ENCODE measurements at regions not wholly inside any gene's neighbourhood (a gene's known extent, or its start where the extent isn't known, plus 50 kb on each side); places are given as distances from the start of the nearest gene placed in this dataset.

DNA sequence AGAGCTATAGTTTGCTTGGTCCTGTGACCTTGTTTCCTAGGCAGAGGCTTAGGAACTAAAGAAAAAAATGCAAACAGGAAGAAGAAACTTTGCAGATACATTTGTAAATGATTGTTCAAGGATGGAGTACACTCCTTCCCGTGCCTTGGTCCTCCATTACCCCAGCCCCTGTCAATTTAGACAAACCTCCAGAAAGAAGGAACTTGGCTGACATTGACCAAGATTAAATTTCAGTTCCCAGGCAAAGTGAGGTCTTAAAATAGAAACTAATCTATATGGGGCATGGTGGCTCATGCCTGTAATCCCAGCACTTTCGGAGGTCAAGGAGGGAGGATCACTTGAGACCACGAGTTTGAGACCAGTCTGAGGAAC is 179.9 kb upstream of the FN1 start:
- DNase-seq: no peak

DNA sequence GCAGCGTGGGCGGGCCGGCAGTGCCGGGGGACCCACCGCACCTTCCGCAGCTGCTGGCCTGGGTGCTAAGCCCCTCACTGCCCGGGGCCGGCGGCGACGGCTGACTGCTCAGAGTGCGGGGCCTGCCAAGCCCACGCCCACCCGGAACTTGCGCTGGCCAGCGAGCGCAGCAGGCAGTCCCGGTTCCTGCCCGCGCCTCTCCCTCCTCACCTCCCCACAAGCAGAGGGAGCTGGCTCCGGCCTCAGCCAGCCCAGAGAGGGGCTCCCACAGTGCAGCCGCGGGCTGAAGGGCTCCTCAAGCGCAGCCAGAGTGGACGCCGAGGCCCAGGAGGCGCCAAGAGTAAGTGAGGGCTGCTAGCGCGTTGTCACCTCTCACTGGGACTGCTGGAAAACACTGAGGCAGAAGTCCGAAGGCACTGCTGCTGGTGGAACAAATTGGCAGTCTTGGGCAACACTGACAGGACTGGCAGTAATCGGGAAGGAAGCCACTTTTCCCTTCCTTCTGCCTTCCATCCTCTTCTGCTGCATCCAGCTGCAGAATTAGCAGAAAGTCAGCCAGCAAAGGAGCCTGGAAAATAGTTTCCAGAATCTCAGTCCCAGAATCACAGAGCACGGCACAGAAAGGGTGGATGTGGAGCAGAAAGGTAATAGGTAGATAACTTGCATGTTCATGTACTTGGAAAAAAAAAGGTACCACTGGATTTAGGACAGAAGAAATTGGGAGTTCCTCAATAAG is 179.4 kb upstream of the FN1 start:
- no peak for DNase-seq

DNA sequence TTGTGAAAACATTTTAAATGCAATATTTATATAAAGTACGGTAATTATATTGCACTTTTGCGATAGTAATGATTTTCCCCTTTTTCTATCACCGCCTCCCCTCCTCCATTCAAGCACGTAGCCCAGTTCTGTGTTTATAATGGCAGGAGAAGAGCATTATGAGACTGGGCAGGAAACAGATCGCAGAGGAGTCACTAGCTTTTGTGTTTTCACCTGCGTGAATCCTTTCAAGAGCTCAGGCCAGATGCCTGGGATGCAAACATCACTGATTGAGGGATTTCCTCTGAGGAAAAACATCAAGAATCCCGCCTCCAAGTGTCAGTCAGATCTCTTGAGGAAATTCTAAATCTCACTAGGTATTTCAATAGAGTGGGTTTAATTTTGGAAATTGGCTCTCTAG is 178.4 kb upstream of the FN1 start:
- DNase-seq: no peak

DNA sequence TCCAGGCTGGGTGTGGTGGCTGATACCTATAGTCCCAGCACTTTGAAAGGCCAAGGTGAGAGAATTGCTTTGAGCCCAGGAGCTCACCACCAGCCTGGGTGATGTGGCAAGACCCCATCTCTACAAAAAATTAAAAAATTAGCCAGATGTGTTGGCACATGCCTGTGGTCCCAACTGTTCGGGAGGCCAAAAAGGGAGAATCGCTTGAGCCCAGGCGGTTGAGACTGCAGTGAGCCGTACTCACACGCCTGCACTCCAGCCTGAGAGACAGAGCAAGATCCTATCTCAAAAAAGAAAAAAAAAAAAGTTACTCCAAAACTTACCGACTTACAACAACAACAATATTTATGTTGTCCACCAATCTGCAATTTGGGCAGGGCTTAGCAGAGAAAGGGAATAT is 178.0 kb upstream of the FN1 start:
- DNase-seq: no peak

DNA sequence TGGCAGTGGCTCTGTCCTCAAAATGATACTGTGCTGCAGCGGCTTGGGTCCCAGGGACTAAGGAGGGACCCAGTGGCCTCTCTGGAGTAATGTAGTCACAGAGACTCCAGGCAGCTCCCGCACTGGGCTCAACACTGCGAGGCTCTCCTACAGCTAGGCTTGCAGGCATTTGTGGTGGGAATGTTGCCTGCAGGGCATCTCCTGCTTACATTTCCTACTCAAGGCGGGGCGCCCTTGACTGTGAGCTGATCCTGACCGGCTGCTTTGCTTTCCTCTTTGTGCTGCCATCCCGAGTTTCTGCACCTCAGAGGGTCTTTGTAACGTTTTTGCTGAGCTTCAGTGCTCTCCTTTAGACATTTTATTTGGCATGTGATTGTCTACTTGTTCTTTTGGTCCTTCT is 177.4 kb upstream of the FN1 start:
- DNase-seq: no peak

DNA sequence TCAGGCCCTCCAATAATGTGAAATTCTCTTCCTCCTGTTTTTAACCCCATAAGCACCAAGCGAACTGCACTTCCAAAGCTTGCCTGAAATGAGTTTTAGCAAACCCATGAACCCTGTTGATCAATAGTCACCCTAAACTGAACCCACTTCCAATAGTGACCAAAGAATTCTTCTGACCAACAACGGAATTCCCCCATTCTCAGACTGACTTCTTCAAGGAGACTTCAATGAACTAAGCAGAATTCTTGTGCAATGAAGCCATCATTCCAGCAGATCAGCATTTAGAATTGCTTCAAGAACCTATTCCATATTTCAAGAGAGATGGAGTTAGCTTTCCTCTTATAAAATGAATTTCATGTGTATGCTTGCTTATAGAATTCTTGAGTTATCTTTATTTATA is 176.9 kb upstream of the FN1 start:
- peak; percentile 35 for DNase-seq

DNA sequence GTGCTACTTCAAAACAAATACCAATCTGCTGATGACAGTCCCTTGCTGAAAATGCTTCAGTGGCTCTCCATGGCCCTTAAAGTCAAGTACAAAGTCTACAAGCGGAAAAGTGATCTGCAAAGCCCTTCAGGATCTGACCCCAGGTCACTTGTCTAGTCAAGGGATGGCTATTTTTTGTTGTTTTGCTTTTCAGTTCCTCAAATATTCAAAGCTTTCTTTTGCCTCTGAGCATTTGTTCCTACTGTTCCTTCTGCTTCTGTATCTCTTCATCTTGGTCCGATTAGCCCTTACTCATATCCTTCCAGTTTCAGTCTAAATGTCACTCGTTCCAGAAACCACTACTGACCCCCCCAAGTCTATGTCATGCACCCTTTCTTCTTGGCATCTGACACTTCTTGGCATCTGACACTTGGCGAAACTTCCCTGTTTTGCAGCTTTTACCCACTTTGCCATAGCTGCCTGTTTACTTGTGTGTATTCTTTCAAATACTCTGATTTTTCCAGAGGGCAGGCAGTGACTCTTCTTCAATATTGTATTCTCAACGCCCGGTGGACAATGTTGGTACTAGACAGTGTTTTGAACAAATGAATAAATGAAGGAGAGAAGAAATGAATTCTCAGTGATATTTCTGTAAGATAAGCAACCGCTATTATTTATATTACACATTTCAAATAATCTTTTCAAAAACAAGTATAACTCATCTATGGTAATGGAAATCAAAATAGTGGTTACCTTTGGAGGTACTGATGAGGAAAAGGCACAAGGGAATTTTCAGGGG is 175.9 kb upstream of the FN1 start:
- no peak for DNase-seq

DNA sequence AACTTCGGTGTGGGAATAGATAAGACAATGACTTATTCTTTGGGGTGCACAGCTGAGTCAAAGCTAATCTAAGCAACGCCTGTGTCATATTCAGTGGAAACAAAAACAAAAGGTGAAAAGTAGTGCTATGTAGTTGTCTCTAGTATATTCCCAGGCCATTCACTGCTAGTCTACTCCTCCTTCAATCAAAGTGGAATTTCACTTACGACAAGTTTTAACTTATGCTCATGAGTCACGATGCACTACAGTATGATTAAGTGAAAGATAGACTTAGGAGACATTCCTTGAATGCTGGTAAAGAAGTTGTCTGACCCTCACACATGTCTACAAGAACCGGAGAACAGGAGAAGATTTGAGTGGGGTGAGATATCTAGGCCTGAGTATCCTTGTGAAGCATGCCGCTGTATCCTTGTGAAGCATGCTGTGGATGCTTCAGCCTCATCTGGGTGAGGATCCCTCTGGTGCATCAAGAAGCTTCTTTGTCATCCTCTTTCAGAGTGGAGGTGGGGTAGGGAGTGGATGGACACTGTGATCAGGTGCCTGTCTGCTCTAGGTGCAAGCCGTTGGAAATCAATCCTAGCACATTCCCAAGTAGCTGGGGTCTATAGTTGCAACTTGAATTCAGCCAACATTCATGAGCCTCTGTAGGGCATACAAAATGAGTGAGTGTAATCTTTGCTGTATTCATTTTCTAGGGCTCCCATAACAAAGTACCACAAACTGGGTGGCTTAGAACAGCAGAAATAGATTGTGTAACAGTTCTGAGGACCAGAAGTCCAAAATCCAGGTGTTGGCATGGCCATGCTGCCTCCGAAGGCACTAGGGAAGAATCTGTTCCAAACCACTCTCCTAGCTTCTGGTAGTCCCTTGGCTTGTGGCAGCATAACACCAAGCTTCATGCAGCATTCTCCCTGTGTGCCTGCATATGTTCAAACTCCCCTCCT is 173.5 kb upstream of the FN1 start:
- DNase-seq: peak; percentile 82

DNA sequence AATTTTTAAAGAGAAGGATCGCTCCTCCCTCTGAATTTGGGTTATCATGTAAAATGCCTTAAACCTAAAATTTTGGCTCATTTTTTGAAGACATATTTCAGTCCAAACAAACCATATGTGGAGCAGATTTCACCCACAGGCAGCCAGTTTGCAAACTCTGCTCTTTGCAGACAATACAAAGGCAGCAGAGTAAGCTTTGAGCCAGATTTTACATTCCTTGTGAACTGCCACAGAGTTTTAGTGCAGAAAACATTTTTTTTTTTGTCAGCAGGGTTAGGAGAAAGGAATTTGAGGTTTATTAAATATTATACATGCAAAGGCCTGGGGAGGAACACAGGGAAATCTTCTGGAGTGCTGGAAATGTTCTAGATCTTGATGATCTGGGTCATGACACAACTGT is 171.9 kb upstream of the FN1 start:
- DNase-seq: no peak

DNA sequence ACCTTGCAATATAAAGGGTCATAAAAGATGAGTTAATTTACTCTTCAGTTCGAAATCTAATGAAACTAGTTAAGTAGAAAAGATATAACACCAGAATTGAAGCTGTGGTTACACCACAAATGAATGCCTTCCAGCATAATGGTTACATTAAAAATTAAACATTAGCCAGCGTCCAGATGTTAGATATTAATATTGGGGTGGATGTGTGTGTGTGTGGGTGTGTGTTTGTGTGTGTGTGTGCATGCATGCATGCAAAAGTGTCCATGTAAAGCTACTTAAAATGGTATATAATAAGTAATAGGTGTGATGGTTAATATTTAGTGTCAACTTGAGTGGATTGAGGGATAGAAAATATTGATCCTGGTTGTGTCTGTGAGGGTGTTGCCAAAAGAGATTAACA is 170.4 kb upstream of the FN1 start:
- no peak for DNase-seq

DNA sequence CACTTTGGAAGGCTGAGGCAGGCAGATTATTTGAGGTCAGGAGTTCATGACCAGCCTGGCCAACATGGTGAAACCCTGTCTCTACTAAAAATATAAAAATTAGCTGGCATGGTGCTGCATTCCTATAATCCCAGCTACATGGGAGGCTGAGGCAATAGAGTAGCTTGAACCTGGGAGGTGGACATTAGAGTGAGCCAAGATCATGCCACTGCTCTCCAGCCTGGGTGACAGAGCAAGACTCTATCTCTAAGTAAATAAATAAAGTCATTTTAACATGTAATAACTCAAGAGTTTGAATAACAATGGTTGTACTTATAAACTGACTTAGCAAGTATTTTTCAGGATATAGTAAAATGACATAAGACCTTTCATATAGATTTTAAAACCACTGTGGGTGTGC is 169.3 kb upstream of the FN1 start:
- no peak for DNase-seq

DNA sequence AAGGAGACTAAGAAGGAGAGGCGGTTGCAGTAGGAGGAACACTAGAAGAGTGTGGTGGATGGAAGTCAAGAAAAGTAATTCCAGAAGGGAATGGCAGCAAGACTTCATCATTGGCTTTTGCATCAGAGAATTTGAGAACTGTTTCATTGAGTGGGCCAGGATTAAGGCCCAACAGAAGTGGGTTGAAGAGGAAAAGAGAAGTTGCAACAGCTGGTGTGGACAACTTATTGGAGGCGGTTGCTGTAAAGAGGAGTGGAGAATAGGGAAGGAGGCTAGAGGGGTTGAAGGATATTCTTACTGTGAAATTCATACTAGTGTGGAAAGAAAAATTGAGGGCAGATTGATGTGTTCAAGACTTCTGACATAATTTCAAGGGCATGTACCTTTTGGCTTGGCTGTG is 168.7 kb upstream of the FN1 start:
- DNase-seq: no peak

DNA sequence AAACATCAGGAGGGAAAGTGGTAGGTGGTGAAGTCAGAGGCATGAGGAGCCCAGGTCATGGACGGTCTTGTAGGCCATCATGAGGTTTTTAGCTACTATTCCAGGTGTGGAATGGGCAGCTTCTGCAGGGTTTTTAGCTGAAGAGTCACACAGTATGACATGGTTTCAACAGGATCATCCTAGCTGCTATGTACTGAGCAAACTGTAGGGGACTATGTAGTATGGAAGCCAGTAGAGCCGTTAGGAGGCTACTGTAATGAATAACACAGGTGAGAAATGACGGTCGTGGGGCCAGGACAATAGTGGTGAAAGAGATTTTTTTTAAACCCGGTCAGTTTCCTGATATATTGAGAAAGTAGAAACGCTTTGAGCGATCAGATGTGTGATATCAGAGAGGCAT is 167.6 kb upstream of the FN1 start:
- DNase-seq: no peak

DNA sequence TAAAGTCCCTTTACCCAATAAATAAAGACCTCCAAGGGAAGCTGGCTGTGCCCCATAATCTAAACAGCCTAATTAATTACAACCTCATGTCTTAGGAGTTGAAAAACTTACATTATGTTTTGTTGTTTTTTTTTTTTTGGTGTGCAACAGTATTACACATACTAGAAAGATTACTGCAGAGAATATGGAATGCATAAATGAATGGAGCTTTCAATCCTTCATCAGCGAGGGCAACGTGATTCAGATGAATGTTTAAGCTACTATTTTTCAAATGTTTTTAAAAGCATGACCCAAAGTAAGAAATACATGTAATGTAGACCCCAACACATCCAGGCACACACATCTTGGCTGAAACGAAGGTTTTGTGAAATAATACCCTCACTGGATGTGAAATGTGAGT is 167.1 kb upstream of the FN1 start:
- no peak for DNase-seq

DNA sequence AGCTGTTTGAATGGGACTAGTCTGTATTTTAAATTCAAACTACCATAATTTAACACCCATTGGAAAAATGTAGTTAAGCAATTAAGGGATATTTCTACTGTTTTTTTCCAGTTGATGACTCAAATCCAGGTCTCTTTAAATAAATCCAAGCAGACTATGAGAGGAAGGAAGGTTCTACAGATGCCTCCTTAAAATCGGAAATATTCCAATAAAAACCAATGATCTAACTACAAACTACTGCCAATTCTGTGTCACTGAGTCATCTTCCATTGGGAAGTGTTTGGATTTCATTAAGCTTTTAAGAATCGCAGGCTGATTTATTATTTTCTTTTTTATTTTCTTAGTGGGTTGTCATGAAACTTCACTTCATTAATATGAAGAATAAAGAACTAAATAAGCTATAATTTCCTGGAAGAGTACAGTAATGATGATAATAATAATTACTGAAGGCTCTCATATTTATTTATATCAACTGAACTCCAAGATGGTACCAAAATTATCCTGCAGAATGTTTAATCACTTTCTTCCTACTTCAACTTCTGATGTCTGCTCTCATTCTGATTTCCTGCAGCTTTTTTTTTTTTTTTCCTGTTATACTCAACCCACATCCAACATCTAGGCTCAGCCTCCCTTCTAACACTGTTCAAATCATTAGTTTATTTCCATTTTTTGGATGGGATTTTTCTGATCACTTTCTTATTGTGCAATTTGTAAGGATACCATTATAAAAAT is 166.3 kb upstream of the FN1 start:
- peak; percentile 83 for DNase-seq

DNA sequence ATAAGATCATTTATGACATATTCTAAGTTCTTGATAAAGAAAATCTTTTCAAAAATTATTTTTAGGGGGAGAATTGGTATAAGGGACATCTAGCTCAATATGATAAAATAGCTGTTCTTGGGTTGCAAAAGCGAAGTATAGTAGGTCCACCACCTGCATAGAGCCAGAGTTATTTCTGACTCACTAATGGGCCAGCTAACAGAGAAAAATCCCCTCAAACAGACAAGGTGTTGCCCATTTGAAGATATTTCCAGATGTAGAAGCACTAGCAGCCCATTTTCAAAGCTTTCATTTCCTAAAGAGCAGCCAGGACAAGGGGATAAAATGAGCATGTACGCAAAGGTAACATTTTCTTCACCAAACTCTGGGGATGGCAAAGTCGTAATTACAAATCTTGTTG is 165.7 kb upstream of the FN1 start:
- no peak for DNase-seq

DNA sequence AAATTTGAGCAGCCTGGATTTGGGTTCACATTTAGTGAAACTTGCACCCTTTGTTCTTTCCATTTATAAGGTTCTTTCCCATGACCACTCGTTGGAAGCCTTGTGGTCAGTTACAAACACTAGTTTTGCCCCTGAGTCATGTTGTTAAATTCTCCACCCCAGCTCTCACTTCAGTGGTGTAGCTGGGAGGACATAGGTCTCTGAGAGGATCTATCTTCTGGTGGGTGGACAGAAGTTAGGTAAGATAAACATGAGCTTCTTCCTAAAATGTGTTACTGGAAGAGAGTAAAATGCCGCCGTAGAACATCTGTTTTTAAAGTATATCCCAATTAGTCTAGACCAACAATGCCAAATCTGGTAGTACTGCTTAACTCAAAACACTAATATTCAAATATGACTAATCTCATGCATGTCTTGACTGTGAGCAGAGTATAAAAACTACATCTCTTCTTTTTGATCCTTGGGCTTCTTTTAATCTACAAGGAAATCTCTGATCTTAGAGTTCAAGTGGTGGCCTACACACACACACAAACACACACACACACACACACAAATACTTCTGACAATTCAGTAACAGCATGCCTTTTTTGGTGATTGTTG is 162.6 kb upstream of the FN1 start:
- peak; percentile 79 for DNase-seq

DNA sequence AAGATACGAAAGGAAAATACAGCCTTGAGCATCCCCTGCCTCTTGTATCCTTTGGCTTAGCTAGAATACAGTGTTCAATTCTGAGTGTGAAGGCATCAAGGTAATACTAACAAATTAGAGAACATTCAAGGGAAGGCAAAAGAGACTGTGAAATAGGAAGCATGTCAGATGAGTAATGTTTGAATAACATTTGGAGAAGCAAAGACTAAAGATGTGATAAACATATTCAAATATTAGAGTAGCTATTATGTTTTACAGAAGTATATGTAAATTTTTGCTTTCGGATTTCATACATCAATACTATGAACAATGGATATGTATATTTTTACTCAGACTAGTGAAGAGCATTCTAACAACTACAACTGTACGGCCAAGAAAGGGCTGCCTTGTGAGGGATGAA is 161.7 kb upstream of the FN1 start:
- DNase-seq: no peak

DNA sequence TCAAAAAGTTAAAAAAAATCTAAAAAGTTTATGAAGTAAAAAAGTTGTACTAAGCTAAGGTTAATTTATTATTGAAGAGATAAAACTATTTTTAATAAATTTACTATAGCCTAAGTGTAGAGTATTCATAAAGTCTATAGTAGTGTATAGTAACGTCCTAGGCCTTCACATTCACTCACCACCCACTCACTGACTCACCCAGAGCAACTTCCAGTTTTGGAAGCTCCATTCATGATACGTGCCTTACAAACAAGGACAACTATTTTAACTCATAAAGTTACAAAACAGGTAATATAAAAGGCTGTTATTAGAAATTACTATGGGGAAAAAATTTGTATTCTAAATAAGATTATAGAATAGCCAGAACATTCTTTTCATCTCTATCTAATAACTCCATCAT is 158.9 kb upstream of the FN1 start:
- peak; percentile 50 for DNase-seq

DNA sequence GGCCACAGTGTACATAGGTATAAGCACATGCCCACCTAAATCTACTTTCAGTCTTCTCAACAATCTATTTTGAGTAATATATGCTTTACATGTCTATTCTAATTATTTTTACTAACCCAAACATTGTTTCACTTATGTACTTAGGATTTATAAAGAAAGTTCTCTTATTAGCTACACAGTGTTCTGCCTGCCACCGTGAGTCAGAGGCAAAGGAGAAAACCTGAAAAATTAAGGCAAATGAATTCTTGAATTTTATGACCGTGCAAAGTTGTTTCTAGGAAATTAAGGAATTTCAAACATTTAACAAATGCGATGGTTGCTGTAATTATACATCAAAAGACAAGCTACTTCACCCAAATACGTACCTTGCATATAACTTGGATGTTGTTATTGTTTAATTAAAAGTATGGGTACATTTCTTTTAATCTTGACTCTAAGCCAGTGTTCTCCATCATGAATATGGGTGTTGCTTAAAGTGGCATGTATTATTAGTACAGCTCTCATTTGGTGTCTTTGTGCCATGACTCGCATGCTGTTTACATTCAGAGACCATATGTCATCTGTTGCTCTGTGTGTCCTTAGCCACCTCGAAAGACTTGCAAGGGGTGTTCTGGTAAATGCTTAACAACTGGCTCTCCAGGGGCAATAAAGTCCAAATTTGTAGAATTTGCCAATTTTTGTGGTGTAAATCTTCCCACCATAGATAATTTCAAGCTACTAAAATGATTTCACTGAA is 154.3 kb upstream of the FN1 start:
- peak; percentile 40 for DNase-seq

DNA sequence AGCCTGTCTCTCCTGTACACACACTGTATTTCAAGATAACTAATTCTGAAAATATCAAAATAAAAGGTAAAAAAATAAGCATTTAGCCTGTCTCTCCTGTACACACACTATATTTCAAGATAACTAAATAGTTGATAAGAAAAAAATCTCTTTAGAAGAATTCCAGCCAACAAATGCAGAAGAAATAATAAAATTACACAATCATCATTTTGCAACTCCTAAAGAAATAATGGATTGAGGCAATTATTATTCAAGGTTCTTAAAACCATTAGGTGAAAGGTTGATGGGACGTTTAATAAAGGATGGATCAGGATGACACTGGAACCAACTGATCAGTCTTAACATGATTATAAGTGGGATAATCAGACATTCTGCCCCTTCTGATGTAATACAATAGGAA is 148.0 kb upstream of the FN1 start:
- no peak for DNase-seq

DNA sequence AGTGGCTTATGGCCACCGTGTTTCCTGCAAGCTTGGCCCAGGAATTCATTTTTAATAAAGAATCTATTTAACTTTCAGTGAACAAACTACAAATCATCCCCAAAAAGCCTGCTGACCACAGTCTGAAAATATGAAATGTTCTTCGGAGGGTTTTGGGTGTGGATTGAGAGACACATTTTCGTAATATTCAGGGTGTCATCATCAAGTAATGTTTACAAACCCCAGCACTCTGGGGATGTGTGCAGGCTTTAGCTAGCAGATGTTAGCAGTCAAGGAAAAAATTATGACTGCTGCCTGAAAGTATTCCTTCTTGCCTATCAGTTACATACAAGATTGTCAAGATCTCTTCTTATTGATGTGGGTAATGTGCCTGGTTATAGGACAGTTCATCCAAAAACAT is 143.9 kb upstream of the FN1 start:
- peak; percentile 98 for DNase-seq

Measured in HCEC 1CT (cell line).